ENCODE measurements at regions not wholly inside any gene's neighbourhood (a gene's known extent, or its start where the extent isn't known, plus 50 kb on each side); places are given as distances from the start of the nearest gene placed in this dataset.

- no peak for TF ChIP-seq CTCF (IDR thresholded peaks at IDR 0.05; ENCODE audit: low read depth, low read length)
Observed at GRCh38 chr22:34761111-34761510, 304.8 kb upstream of the ISX start.

GRCh38 chr22:34763496-34763895 is 302.5 kb upstream of the ISX start:
- H3K4me3 ChIP-seq (ENCODE audit: low read depth, low read length), result no peak overlapping the region
- no peak for TF ChIP-seq CTCF (IDR thresholded peaks at IDR 0.05; ENCODE audit: low read depth, low read length)

More at GRCh38 chr22:34761111-34761510, 304.8 kb upstream of the ISX start:
- H3K4me3 ChIP-seq (ENCODE audit: low read depth, low read length), result no peak overlapping the region

GRCh38 chr22:34765115-34765514 is 300.8 kb upstream of the ISX start:
- TF ChIP-seq CTCF (IDR thresholded peaks at IDR 0.05; ENCODE audit: low read depth, low read length), result no peak
- no peak overlapping the region for H3K4me3 ChIP-seq (ENCODE audit: low read depth, low read length)

DNA sequence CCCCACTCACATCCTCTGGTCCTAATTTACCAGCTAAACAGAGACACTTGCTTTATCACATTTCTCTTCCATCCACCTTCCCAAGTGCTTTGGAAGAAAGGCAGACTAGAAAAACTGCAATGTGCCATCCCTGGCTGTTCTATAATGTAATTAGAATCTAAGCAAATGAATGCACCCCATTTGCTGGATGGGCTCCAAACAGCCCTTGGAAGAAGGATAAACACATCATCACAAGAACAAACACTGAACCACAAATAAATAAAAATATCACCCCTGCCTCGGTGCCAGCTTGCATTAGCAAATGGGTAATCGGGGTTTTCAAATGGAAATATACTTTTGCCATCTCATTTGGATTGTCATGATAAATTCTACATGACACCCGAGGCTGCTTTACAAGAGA is 296.6 kb upstream of the ISX start:
- no peak overlapping the region for H3K4me3 ChIP-seq (ENCODE audit: low read depth, low read length)
- no peak for TF ChIP-seq CTCF (IDR thresholded peaks at IDR 0.05; ENCODE audit: low read depth, low read length)

DNA sequence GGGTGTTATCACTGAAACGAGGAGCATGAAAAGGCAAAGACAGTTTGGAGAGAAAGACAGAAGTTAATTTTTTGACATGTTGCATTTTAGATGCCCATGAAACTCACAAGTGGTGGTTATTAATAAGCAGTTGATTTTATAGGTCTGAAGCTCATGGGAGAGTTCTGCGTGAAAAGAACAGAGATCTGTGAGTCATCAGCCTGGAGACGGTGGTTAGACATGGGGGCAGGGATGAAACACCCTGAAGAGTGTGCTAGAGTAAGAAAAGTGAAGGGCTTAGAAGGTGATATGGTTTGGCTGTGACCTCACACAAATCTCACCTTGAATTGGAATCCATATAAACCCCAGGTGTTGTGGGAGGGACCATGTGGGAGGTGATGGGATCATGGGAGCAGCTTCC is 289.1 kb upstream of the ISX start:
- no peak for TF ChIP-seq CTCF (IDR thresholded peaks at IDR 0.05; ENCODE audit: low read depth, low read length)
- no peak overlapping the region for H3K4me3 ChIP-seq (ENCODE audit: low read depth, low read length)

DNA sequence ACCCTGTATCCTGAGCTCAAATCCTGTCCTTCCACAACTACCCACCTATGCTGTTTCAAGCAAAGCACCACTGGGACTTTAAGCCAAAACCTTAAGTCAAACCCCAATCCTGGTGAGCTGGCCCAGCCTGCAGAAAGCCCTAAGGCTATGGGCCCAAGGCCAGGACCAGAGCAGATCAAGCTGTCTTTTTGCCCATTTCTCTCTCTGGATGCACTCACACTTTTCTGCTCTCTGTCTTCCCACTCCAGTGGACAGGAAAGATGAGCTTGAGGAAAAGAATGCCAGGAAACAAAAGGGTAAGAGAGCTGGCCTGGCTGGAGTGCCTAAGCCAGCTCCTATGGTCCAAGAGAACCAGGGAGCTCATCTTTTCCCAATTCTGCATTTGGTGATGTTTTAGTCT is 284.3 kb upstream of the ISX start:
- H3K4me3 ChIP-seq (ENCODE audit: low read depth, low read length), result no peak overlapping the region
- no peak for TF ChIP-seq CTCF (IDR thresholded peaks at IDR 0.05; ENCODE audit: low read depth, low read length)

- TF ChIP-seq CTCF (IDR thresholded peaks at IDR 0.05; ENCODE audit: low read depth, low read length), result no peak
- no peak overlapping the region for H3K4me3 ChIP-seq (ENCODE audit: low read depth, low read length)
Observed at GRCh38 chr22:34783436-34783835, 282.5 kb upstream of the ISX start.
